ENCODE measurements at regions not wholly inside any gene's neighbourhood (a gene's known extent, or its start where the extent isn't known, plus 50 kb on each side); places are given as distances from the start of the nearest gene placed in this dataset.
A peak's percentile ranks its signal among the peaks of the same experiment; 100 is the strongest.
"Not testable (repeated sequence)": the region's sequence is repeated elsewhere in the genome, so short reads cannot be mapped to it uniquely, and the experiment has no call there.

GRCh38 chr9:26789959-26790358 lies 102.6 kb downstream of the CAAP1 start:
- no peak for DNase-seq (ENCODE audit: low read depth in 2 of 2)

GRCh38 chr9:26786564-26786963 lies 106.0 kb downstream of the CAAP1 start:
- DNase-seq (ENCODE audit: low read depth in 2 of 2), result no peak

GRCh38 chr9:26782899-26783298 lies 109.7 kb downstream of the CAAP1 start:
- no peak for DNase-seq (ENCODE audit: low read depth in 2 of 2)

- DNase-seq (ENCODE audit: low read depth in 2 of 2), result no peak
These were observed 110.7 kb downstream of the CAAP1 start for GRCh38 chr9:26781906-26782305.

GRCh38 chr9:26780307-26780706 lies 112.3 kb downstream of the CAAP1 start:
- DNase-seq (ENCODE audit: low read depth in 2 of 2), result not testable (repeated sequence)

- DNase-seq (ENCODE audit: low read depth in 2 of 2), result no peak
These were observed 113.5 kb downstream of the CAAP1 start for GRCh38 chr9:26779062-26779461.

GRCh38 chr9:26775391-26775790 lies 117.2 kb downstream of the CAAP1 start:
- no peak for DNase-seq (ENCODE audit: low read depth in 2 of 2)

- no peak for DNase-seq (ENCODE audit: low read depth in 2 of 2)
These were observed 119.5 kb downstream of the CAAP1 start for GRCh38 chr9:26773056-26773455.

- no peak for DNase-seq (ENCODE audit: low read depth in 2 of 2)
These were observed 121.8 kb downstream of the CAAP1 start for GRCh38 chr9:26770821-26771220.

- DNase-seq (ENCODE audit: low read depth in 2 of 2), result no peak
These were observed 124.5 kb downstream of the CAAP1 start for GRCh38 chr9:26768145-26768544.

- DNase-seq (ENCODE audit: low read depth in 2 of 2), result no peak
These were observed 131.9 kb downstream of the CAAP1 start for GRCh38 chr9:26760675-26761074.

- no peak for DNase-seq (ENCODE audit: low read depth in 2 of 2)
These were observed 133.9 kb downstream of the CAAP1 start for GRCh38 chr9:26758655-26759054.

GRCh38 chr9:26756881-26757280 lies 135.7 kb downstream of the CAAP1 start:
- no peak for DNase-seq (ENCODE audit: low read depth in 2 of 2)

- no peak for DNase-seq (ENCODE audit: low read depth in 2 of 2)
These were observed 137.1 kb downstream of the CAAP1 start for GRCh38 chr9:26755476-26755875.

GRCh38 chr9:26754509-26755164 lies 138.0 kb downstream of the CAAP1 start:
- DNase-seq (ENCODE audit: low read depth in 2 of 2), result no peak

GRCh38 chr9:26753971-26754370 lies 138.6 kb downstream of the CAAP1 start:
- no peak for DNase-seq (ENCODE audit: low read depth in 2 of 2)

GRCh38 chr9:26750162-26750561 lies 142.4 kb downstream of the CAAP1 start:
- DNase-seq (ENCODE audit: low read depth in 2 of 2), result no peak

- DNase-seq (ENCODE audit: low read depth in 2 of 2), result no peak
These were observed 144.0 kb downstream of the CAAP1 start for GRCh38 chr9:26748449-26749058.

GRCh38 chr9:26747611-26748010 lies 145.0 kb downstream of the CAAP1 start:
- DNase-seq (ENCODE audit: low read depth in 2 of 2), result no peak

- no peak for DNase-seq (ENCODE audit: low read depth in 2 of 2)
These were observed 146.1 kb downstream of the CAAP1 start for GRCh38 chr9:26746357-26747072.

GRCh38 chr9:26745111-26745510 lies 147.5 kb downstream of the CAAP1 start:
- DNase-seq (ENCODE audit: low read depth in 2 of 2), result no peak

- DNase-seq (ENCODE audit: low read depth in 2 of 2), result peak in 1 of 2 experiments; percentile 10
These were observed 148.2 kb downstream of the CAAP1 start for GRCh38 chr9:26744191-26744965.
